GM21447 (cell line): ENCODE measurements at regions not wholly inside any gene's neighbourhood (a gene's known extent, or its start where the extent isn't known, plus 50 kb on each side); places are given as distances from the start of the nearest gene placed in this dataset.

Experiments
- ATAC-seq: cut with Tn5 transposase; IDR thresholded peaks from one replicate; pipeline ENCODE4 v1.9.1; 2021; ENCODE audit not compliant: unreplicated experiment

DNA sequence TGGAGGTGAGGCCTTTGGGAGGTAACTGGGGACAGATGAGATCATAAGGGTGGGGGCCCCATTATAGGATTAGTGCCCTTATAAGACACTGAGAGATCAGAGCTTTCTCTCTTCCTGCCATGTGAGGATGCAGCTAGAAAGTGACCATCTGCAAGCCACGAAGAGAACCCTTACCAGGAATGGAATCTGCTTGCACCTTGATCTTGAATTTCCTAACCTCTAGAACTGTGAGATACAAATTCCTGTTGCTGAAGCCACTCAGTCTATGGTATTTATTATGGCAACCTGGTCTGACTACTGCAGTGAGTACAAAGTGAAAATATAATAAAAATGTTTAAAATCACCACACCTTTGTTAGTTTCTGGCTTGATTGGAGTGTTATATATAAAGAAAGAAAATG, 388.0 kb downstream of the LMO7 start:
- no peak for ATAC-seq

DNA sequence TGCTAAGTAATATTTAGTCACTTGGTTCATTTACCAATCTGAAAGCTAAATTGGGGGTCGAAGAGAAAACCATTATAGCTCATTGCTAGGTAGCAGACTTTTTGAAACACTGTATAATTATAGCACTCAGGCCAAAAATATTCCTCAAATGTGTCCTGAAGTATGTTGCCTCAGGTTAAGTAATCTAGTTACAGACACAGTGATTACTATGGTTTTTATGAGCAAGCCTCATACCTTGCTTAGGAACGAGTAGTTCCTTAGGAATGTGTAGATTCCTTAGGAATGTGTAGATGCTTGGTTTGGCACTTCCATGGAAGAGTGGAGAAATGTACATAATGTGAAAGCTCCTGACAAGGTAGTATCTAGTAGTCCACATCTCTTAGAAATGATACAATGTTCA, 387.5 kb downstream of the LMO7 start:
- no peak for ATAC-seq

DNA sequence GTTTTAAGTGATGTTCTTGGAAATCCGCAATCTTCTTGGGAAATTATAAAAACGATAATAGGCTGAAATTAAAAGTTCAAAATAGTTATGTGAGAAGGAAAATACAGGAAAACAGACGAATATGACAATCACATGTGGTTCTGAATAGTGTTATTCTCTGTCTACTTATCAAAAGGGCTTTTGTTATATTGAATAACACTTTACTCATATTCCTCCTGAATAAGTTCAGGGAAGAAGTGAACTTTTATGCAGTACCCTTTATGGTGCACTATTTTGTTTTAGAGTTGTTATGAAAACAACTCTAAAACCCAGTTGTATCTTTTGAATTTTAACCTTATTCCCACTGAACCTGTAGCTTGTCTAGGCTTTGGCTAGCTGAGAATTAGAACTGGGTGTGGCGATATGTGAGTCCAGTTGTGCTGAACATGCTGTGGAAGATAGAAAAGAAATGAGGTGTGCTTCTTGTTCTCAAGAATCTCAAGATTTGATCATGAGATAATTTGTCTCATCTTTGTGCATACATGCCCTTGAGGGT, 384.4 kb downstream of the LMO7 start:
- no peak for ATAC-seq

DNA sequence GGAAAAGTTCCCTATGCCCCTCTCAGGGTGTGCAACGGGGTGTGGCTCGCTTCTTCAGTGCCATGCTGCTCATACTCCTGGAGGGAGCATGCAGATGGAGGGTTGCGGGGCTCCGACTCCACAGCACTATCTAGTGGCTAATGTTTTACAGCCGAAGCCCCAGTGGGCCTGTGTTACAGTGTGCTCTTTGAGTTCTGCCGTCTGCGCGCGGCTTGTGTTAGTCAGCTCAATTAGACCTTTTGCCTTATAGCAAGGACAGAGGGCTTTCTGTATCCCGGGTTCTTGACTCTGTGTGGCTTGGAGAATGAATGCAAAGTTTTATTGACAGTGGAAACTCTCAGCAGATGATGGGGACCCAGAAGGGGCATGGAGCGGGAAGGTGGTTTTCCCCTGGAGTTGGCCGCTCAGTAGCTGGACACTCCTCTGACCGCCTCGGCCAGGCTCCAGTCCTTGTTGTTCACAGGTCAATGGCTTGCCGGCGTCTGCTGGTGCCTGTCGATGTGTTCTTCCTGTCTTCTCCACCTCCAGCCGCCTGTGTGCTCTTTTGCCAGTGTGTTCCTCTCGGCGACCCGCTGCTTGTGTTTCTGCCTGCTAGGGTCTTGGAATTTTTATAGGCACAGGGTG, 383.4 kb downstream of the LMO7 start:
- no peak for ATAC-seq

DNA sequence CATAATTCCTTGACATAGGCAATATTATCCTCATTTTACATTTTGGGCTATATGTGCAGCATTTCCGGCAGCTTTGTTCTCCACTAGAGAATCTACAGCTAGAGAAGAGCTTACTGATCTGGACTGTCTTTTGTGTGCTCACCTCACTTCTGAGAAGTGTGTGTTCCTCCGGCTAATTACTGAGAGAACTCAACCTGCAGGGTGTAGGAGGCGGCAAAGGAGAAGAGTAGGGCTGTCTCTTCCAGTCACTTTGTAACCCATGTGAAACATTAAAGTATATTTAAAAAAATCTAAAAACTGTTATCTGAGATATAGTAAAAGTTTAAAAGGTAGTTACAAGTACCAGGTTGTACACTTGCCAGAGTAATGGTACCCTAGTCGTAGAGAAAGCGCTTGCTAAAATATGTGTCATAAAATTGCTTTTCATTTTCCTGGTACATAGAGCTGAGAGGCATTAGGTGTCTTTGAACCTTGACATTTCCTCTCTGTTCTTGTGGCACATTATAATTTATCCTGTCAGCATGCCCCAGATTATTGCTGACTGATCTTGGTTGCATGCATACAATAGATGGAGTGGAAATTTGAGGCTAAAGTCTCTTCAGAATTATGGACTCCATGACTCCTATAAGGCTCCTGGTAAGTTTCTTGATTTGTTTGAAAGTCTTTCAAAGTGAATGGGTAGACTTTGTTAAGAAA, 381.9 kb downstream of the LMO7 start:
- ATAC-seq, result no peak

DNA sequence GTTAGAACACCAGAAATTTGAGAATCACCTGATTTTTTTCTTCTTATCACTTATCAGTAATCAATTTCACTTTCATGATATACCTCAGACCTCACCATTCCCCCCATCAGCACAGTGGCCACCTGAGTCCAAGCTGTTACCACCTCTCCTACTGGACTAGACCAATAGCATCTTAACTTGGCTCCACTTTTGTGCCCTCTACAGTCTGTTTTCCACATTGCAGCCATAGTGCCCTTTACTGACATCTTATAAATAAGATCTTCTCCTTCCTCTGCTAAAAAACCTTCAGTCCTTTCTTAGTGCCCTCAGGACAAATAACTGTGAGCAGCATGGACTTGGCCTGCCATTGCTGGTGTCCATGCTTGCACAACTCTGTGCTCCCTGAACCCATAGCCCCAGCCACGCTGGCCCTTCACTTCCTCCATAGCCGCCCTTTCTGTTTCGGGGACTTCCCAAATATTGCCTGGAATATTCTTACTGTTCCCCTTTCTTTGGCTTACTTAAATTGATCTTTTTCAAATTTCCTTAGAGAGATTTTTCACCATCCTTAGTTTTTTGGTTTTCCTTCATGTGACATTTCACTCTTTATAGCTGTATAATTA, 380.8 kb downstream of the LMO7 start:
- peak; percentile 84 for ATAC-seq

DNA sequence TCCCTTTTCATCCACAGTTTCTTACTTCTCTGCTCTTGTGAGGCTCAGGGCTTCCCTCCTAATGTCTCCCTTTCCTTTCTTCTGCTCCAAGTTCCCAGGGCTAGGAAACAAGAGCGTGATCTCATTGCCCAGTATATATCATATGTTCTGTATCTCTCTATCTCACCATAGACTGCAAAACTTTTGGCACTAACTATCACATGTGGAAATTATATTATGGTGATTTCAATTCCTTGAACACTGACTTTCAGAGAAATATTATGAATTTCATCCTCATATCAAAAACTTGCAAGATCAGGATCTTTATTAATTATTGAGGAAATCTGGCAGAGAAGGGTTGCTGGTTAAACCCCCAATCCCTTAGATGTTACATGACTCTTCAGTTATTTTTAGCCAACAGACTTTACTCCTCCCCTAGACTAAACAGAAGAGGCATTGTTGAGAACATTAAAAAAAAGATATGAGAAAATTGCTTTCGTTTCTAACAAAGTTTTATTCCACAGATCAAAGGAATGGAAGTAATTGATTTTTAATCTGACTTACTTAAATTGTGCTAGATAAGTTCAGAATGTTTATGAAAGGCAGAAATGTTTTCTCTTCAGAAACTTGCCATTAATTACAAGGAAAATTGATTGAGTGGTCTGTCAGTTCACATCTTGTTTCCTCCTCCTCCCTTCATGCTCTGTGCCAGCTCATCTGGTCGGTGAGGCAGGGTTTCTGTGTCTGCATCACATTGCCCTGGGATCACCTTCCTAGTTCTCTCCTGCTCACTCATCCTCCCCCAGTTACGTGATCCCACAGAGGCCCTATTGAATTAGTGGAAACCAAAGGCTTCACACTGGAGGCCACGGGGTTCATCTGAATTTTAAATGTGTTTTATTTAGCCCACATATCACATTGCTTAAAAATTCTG, 378.5 kb downstream of the LMO7 start:
- ATAC-seq, result no peak

DNA sequence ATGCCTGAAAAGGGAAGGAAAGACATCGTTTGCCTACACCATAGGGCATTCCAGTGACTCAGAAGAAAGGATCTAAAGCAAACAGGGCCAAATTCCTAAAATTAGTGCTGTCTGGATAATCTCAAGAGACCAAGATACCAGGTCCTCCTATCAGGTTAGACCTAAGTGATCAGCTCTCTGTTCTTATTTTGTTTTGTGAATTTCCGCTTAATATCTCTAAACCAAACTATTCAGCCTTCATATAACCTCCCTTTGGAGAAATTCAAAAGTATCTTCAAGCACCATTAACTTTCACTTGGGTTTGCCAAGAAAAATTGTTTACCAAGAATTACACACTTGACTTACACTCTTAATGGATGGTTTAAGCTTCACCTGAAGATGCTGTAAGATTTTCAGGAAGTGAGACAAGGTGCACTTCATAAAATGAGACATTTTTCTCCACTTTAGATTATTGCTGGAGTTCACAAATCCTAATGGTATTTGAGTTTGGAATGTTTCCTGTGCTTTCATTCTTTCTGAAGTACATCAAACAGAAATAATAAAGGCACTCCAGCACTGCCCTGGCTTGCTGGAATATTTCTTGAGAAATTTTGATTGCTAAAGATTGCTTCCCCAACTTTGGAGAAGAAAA, 376.1 kb downstream of the LMO7 start:
- ATAC-seq, result no peak

DNA sequence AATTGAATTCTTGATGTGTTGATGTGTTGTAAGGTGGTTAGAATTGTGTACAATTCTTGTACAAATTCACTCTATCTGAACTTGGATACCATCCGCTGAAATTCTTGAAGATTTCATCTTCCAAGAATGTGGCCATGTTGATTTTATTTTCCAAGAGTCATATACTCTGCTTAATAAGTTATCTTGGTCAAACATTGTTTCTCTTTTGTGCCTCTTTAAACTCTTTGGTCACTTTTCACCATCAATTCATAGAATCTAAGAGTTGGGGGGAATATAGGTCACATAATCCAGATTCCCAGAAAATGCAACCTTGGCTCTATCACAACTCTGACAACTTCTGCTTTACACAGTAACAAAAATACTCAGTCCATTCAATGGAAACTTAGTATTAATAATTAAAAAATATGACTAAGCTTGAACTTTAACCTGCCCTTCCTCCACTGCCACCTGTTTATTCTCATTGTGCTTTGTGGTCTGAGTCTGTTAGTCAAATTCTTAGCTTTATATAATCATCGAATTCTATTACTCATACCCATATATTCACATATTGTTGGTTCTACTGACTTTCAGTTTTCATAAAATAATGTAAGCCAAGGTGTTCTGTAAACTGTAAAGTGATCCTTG, 373.2 kb downstream of the LMO7 start:
- no peak for ATAC-seq

DNA sequence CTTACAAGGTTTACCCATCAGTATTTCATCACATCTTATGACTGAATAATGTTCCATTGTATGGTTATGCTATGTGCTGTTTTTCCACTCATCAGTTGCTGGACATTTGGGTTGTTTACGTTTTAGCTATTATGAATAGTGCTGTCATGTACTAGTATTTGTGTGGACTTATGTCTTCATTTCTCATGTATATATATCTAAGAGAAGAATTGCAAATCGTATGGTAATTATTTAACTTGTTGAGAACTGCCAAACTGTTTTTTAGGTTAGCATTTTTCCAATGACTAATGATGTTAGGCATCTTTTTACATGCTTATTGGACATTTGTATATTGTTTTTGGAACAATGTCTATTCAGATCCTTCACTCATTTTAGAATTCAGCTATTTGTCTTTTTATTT, 368.3 kb downstream of the LMO7 start:
- no peak for ATAC-seq

DNA sequence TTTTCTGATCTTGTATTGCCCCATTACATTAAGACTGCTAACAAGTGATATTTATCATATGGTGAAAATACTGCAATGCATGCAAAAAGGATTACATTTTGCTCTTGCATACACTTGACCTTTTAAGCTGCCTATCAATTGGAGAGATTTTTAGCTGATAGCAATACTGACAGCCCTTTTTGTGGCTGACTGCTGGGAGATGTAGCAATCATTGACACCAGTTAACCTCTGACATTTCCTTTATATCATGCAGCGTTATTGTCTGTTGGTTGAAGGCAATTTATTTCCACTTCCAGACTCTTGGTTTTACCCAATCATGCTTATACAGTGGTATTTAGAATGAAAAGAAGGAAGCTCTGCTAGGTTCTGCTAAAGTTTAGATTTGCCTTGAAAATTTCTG, 364.0 kb downstream of the LMO7 start:
- no peak for ATAC-seq

DNA sequence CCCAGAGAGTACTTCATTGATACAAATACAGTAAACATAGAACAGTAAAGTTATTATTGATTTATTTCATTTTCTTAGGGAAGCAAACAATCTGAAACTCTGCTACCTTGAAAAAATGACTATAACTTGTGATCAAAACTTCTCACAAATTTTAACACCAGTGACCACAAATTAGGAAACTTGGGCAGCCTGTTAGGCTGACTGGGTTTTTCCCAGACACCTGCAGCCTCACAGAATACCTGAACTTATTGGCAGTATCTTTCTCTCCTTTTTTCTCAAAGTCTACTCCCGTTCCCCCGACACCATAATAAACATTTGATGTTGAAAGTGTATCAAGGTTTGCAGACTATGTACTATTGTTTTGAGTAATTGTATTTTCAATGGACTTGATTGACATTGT, 360.5 kb downstream of the LMO7 start:
- ATAC-seq, result no peak

DNA sequence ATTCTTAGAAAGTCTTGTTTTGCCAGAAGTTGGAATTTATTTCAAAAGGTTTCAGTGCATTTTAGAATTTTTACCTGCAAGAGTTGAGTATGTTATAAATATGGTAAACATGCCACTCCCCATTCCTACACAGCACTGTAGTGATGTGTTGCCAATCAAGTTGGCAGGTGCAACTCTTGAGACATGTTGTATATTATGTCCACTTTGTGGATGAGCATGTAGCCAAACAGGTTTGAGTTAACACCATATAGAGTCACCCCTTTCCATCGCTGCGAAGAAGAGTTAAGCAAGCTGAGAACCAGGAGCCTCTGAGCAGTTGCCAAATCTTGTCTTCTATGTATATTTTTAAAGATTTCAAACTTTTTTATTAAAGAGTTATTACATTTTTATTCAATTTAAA, 359.8 kb downstream of the LMO7 start:
- ATAC-seq, result no peak

DNA sequence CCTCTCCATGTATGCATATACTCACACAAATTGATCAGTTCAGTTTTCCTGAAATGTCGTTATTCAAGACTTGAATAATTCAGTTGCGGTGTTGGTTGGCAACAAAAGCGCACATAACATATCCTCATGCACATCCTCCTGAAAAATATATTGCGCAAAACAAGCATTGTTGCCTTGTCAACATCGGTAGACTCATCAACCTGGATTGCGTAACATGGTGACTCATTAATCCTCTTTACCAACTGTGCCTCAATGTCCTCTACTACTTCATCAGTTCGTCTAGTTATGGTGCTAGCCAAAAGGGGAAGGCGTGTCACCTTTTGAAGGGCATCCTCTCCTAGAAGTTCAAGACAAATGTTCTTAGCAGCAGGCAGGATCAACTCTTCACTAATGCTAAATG, 357.7 kb downstream of the LMO7 start:
- ATAC-seq, result no peak

DNA sequence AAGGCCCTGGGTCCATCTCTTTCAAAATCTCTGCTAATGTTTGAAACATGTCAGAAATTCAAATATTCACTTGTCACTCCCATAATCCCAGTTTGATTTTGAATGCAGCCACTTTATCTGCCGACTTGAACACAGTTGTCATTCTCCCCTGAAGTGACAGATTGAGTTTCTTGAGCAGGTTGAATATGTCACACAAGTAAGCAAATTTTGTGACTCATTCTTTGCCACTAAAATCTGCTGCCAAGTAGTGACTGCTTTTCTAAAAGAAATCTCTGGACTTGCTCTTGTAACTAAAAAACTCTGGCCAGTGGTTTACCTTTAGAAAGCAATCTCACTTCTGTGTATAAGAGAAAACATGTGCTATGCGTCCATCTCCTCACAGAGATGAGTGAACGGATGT, 357.1 kb downstream of the LMO7 start:
- ATAC-seq, result no peak

DNA sequence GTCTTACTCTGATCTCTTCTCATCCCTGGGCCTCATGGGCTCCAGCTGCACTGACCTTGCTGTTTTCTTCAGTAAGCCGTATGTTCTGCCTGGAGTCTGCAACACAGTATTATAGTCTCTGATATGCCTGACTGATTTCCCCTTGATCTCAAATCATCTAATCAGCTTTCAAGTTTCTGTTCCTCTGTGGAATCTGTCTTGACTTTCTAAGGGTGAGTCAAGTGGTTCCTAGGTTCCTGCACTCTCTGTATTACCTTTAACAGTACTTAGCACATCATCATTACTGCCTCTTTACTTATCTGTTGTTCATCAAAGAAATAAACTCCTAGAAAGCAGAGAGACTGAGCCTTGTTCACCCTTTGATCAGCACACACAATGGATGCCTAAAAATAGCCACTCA, 350.7 kb downstream of the LMO7 start:
- peak; percentile 96 for ATAC-seq

DNA sequence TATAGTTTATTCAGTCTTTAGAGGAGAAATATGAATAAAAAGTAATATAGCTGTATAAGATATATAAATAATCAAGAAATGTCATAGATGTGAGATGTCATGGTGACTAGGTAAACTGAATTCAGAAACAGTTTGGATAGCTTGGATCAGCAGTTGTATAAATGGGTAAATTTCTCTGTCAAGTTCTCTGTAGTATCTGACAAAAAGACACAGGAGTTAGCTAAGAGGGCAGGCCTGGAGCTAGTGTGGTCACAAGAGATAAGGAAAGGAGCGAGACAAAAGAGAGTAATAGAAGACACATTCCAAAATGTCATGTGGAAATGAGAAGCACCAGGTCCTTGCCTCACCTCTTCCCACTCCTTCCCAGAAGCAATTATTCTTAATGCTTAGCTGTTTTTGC, 349.0 kb downstream of the LMO7 start:
- no peak for ATAC-seq

DNA sequence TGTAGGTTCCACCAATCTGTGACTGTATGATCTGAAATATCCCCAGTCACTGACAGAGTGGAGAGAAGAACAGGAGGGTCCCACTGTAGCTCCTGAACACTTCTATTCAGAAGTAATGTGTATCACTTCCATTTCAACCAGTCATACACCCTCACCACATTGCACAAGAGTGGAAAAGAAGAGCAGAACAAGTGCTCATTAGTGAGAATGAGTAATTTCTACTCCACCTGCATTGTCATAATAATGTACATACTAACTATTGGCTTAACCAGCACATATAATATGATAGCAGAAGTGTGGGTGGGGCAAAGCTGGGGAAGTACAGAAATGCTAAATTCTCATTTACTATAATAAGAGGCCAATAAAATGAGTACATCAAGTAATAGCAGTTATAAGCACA, 342.7 kb downstream of the LMO7 start:
- no peak for ATAC-seq

DNA sequence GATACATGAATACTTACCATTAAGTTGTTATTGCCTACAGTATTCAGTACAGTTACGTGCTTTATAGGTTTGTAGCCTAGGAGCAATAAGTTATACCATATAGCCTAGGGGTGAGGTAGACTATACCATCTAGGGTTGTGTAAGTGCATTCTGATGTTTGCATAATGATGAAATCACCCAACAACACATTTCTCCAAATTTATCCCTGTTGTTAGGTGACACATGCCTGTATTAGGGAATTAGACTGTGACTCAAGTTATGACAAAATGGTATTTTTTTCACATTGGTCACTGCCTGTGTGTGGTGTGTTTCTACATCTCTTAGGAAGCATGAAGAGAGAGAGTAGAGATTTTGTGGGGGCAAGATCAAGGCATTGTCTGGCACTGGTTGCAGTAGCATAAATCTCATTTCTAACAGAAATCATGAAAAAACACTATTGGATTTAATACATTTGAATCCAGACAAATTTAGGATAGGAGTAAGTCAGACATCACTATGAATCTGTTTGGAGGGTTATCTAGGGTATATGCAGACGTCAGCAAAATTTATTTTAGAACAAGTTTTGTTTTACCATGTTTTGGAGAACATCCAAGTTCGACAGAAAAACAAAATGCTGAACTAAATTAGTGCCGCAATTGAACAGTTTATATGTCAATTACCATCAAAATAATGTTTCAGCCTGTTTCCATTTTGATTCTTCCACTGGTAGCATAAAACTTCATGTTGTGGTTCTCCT, 332.1 kb downstream of the LMO7 start:
- no peak for ATAC-seq

DNA sequence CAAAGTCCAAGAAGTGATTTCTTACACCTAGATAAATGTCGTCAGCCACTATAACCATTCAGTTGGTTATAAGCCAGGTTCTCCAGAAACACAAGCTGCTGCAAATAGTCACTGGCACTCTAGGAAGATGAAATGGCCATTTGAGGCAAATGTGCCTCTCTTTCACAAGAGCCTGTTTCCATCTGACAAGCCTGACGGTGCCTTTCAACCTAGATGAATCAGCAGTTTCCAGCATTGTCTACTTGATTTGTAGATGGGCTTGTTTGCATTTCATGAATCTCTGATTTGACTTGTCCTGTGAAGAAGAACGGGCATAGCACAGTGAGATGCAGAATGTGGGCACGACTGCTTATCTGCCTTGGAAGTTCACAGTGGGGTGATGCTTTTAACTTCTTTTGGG, 327.2 kb downstream of the LMO7 start:
- ATAC-seq, result no peak
